Body of pancreas (tissue), 4 donors: ENCODE measurements at regions not wholly inside any gene's neighbourhood (a gene's known extent, or its start where the extent isn't known, plus 50 kb on each side); places are given as distances from the start of the nearest gene placed in this dataset.

Experiments
- CTCF ChIP-seq, 7 experiments: fragments of 450-650 bp in 4 of 7; fragments of 200-600 bp in 3 of 7; sonication (generic) in 3 of 7; IDR thresholded peaks; one replicate each; pipeline ENCODE4 v1.5.1; 2016 to 2019; ENCODE audit warnings: antibody characterized with exemption in 7 of 7
- POLR2A ChIP-seq, 3 donors: fragments of 450-650 bp; IDR thresholded peaks; one replicate each; pipeline ENCODE4 v1.6.1; 2016; ENCODE audit warnings: antibody characterized with exemption in 3 of 3, mild to moderate bottlenecking in 2 of 3

DNA sequence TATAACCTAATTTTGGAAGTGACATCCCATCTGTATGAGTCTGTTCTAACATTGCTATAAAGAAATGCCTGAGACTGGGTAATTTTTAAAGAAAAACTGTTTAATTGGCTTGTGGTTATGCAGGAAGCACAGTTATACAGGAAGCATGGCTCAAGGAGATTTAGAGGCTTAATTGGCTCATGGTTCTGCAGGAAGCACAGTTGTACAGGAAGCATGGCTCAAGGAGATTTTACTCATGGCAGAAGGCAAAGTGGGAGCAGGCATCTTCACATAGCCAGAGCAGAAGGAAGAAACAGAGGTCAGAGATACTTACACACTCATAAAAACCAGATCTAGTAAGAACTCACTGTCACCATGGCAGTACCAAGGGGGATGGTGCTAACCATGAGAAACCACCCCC, 193.1 kb upstream of the ADAMTS9 start:
- TF ChIP-seq CTCF (IDR thresholded peaks at IDR 0.05) (no peak), POLR2A (IDR thresholded peaks at IDR 0.05) (no peak)
